Liver (tissue), 3 donors: ENCODE measurements at regions not wholly inside any gene's neighbourhood (a gene's known extent, or its start where the extent isn't known, plus 50 kb on each side); places are given as distances from the start of the nearest gene placed in this dataset.

Source experiments
- FOXA1 ChIP-seq: IDR thresholded peaks from 2 replicates; pipeline ENCODE4 v1.6.1; 2016; ENCODE audit warnings: antibody characterized with exemption
- GABPA ChIP-seq, 2 donors: IDR thresholded peaks in 1 of 2; conservative IDR thresholded peaks in 1 of 2; 2 replicates each; pipeline ENCODE4 v1.6.1; 2016; ENCODE audit warnings: antibody characterized with exemption in 2 of 2, mild to moderate bottlenecking in 1 of 2, moderate library complexity in 1 of 2
- RAD21 ChIP-seq, 2 donors: IDR thresholded peaks; 2 replicates each; pipeline ENCODE4 v1.6.1; 2016; ENCODE audit warnings: antibody characterized with exemption in 2 of 2, mild to moderate bottlenecking in 2 of 2
- RXRA ChIP-seq, 2 donors: IDR thresholded peaks; 2 replicates each; pipeline ENCODE4 v1.6.1; 2017 to 2018; ENCODE audit warnings: antibody characterized with exemption in 2 of 2, mild to moderate bottlenecking in 1 of 2
- SP1 ChIP-seq: IDR thresholded peaks from 2 replicates; pipeline ENCODE4 v1.6.1; 2018; ENCODE audit warnings: antibody characterized with exemption, mild to moderate bottlenecking
- TAF1 ChIP-seq: conservative IDR thresholded peaks from 2 replicates; pipeline ENCODE4 v1.6.1; 2016; ENCODE audit warnings: antibody characterized with exemption, mild to moderate bottlenecking
- TF ChIP-seq, protein P1 (sequence below): fragments of 150-350 bp; IDR thresholded peaks from 2 replicates; pipeline ENCODE4 v1.5.1; 2017; ENCODE audit warnings: improper control_type of control experiment, low read depth, low read length; ENCODE audit not compliant: missing input control
- TF ChIP-seq, protein P2 (sequence below): IDR thresholded peaks from 2 replicates; pipeline ENCODE4 v1.6.1; 2016; ENCODE audit warnings: antibody characterized with exemption, mild to moderate bottlenecking
- donor health status: healthy.
- donor health status: healthy.

DNA sequence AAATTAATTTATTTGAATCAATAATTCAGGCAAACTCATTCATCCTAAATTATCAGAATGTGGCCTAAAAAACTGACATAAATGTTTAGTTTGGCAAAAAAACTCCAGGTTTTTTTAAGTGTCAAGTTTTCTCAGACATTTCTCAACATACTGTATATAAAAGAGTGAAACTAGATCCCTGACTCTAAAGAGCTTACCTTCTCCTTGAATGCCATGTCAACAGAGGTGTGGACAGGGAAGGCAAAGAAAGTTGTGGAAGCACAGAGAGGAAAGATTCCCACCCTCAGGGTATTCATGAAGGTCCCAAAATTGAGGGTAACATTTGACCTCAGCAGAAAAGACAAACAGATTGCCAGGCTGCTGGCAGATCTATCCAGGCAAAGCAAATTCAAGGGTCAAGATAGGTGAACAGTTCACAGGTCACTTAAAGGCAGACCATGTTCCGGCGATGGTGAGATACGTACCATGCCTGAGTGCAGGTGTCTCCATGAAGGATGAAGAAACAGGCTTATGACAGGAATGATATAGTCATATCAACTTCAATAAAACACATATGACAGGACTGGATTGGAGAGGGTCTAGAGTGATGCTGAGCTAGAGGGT is 1638.3 kb upstream of the ZEB2 start:
- TF ChIP-seq SP1 (peak; percentile 40), RXRA (IDR thresholded peaks at IDR 0.05) (peak; percentile 73 to 88), TAF1 (no peak), RAD21 (IDR thresholded peaks at IDR 0.05) (peak; percentile 22 to 51), GABPA (IDR thresholded peaks at IDR 0.05 in 1 of 2, conservative IDR thresholded peaks at IDR 0.05 in 1 of 2) (no peak), FOXA1 (no peak)
- TF ChIP-seq, protein P1, sequence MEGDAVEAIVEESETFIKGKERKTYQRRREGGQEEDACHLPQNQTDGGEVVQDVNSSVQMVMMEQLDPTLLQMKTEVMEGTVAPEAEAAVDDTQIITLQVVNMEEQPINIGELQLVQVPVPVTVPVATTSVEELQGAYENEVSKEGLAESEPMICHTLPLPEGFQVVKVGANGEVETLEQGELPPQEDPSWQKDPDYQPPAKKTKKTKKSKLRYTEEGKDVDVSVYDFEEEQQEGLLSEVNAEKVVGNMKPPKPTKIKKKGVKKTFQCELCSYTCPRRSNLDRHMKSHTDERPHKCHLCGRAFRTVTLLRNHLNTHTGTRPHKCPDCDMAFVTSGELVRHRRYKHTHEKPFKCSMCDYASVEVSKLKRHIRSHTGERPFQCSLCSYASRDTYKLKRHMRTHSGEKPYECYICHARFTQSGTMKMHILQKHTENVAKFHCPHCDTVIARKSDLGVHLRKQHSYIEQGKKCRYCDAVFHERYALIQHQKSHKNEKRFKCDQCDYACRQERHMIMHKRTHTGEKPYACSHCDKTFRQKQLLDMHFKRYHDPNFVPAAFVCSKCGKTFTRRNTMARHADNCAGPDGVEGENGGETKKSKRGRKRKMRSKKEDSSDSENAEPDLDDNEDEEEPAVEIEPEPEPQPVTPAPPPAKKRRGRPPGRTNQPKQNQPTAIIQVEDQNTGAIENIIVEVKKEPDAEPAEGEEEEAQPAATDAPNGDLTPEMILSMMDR: no peak
- TF ChIP-seq, protein P2, sequence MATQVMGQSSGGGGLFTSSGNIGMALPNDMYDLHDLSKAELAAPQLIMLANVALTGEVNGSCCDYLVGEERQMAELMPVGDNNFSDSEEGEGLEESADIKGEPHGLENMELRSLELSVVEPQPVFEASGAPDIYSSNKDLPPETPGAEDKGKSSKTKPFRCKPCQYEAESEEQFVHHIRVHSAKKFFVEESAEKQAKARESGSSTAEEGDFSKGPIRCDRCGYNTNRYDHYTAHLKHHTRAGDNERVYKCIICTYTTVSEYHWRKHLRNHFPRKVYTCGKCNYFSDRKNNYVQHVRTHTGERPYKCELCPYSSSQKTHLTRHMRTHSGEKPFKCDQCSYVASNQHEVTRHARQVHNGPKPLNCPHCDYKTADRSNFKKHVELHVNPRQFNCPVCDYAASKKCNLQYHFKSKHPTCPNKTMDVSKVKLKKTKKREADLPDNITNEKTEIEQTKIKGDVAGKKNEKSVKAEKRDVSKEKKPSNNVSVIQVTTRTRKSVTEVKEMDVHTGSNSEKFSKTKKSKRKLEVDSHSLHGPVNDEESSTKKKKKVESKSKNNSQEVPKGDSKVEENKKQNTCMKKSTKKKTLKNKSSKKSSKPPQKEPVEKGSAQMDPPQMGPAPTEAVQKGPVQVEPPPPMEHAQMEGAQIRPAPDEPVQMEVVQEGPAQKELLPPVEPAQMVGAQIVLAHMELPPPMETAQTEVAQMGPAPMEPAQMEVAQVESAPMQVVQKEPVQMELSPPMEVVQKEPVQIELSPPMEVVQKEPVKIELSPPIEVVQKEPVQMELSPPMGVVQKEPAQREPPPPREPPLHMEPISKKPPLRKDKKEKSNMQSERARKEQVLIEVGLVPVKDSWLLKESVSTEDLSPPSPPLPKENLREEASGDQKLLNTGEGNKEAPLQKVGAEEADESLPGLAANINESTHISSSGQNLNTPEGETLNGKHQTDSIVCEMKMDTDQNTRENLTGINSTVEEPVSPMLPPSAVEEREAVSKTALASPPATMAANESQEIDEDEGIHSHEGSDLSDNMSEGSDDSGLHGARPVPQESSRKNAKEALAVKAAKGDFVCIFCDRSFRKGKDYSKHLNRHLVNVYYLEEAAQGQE: no peak
